GM20000 (cell line): ENCODE measurements at regions not wholly inside any gene's neighbourhood (a gene's known extent, or its start where the extent isn't known, plus 50 kb on each side); places are given as distances from the start of the nearest gene placed in this dataset.
"Not testable (repeated sequence)": the region's sequence is repeated elsewhere in the genome, so short reads cannot be mapped to it uniquely, and the experiment has no call there.

ENCODE experiments used
- DNase-seq: peaks from one replicate; pipeline ENCODE4 v3.0.0; 2012; ENCODE audit warnings: low spot score
- TF ChIP-seq, protein P1 (sequence below): IDR thresholded peaks from 2 replicates; pipeline ENCODE4 v1.5.1; 2012; ENCODE audit warnings: mild to moderate bottlenecking, control low read depth; ENCODE audit errors: extremely low read depth, missing control alignments

- TF ChIP-seq, protein P1, sequence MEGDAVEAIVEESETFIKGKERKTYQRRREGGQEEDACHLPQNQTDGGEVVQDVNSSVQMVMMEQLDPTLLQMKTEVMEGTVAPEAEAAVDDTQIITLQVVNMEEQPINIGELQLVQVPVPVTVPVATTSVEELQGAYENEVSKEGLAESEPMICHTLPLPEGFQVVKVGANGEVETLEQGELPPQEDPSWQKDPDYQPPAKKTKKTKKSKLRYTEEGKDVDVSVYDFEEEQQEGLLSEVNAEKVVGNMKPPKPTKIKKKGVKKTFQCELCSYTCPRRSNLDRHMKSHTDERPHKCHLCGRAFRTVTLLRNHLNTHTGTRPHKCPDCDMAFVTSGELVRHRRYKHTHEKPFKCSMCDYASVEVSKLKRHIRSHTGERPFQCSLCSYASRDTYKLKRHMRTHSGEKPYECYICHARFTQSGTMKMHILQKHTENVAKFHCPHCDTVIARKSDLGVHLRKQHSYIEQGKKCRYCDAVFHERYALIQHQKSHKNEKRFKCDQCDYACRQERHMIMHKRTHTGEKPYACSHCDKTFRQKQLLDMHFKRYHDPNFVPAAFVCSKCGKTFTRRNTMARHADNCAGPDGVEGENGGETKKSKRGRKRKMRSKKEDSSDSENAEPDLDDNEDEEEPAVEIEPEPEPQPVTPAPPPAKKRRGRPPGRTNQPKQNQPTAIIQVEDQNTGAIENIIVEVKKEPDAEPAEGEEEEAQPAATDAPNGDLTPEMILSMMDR, result no peak
- DNase-seq, result no peak
Measured at GRCh38 chr1:182169203-182169602, 107.7 kb upstream of the ZNF648 start.

- no peak for DNase-seq
- TF ChIP-seq, protein P1, result no peak
Measured at GRCh38 chr1:182166750-182167149, 105.2 kb upstream of the ZNF648 start.

- no peak for DNase-seq
- TF ChIP-seq, protein P1, result no peak
Measured at GRCh38 chr1:182166321-182166720, 104.8 kb upstream of the ZNF648 start.

DNA sequence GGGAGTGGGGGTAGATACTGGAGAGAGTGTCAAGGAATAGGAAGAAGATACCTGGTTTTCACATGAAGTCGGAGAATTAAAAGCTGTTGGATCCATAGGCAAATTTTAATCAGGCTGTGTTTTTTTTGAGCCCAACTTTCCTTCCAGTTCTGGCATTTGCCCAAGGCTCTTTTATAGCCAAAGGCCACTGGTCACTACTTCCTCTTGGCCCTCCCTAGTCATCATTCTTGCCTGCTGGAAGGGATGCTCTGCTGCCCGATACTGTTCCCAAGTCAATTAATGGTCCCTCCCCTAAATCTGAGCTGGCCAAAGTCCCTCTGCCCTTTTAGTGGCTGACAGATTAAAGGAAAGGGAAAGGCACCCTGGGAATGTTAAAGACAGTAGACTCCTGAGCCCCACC, 102.8 kb upstream of the ZNF648 start:
- TF ChIP-seq, protein P1, result no peak
- no peak for DNase-seq

DNA sequence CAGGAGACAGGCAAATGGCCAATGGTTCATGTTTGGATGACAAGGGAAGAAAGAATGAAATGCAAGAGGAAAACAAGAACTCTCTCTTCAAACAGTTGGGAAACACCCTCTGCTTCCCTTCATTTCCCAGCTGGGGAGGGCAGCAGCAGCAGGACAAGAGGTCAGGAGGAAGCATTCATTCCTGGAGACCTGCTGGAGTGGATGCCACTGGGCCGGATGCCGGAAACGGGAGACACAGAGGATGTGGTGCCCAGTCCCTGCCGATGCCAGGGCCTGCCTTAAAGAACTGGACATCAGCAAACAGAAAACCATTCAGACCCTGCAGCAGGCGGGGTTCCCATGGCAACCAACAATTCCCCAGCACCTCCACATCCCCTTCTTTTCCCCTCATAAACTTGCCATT, 102.3 kb upstream of the ZNF648 start:
- TF ChIP-seq, protein P1, result no peak
- DNase-seq, result no peak

- no peak for DNase-seq
- TF ChIP-seq, protein P1, result no peak
Measured at GRCh38 chr1:182159443-182159842, 97.9 kb upstream of the ZNF648 start.

DNA sequence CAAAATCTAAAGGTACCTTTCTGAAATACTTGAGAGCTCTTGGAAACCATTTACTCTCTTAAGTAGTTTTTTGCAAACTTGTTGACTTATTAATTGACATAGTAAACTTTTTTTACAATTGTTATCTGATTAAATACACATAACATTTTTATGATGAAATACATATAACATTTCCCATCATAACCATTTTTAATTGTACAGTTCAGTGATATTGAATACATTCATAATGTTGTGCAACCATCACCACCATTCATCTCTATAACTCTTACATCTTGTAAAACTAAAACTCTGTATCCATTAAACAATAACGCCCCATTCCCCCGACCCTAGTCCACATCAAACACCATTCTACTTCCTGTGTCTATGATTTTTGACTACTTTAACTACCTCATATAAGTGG, 95.7 kb upstream of the ZNF648 start:
- no peak for DNase-seq
- TF ChIP-seq, protein P1, result no peak

GRCh38 chr1:182154425-182154824, 92.9 kb upstream of the ZNF648 start:
- DNase-seq, result not testable (repeated sequence)
